Hematopoietic multipotent progenitor cell treated with erythropoietin and hydrocortisone succinate and interleukin-3 and kit ligand, for 8 days (in vitro differentiated cells): ENCODE measurements at regions not wholly inside any gene's neighbourhood (a gene's known extent, or its start where the extent isn't known, plus 50 kb on each side); places are given as distances from the start of the nearest gene placed in this dataset.
A peak's percentile ranks its signal among the peaks of the same experiment; 100 is the strongest.

ENCODE experiments used
- DNase-seq: peaks from one replicate; pipeline ENCODE4 v3.0.0-alpha.2; 2015

GRCh38 chr12:19627719-19628118 is 188.4 kb downstream of the AEBP2 start:
- DNase-seq: no peak

- DNase-seq: no peak
These were observed 191.2 kb downstream of the AEBP2 start for GRCh38 chr12:19630536-19630935.

- DNase-seq: no peak
These were observed 193.9 kb downstream of the AEBP2 start for GRCh38 chr12:19633194-19633593.

- DNase-seq: no peak
These were observed 194.3 kb downstream of the AEBP2 start for GRCh38 chr12:19633641-19634040.

DNA sequence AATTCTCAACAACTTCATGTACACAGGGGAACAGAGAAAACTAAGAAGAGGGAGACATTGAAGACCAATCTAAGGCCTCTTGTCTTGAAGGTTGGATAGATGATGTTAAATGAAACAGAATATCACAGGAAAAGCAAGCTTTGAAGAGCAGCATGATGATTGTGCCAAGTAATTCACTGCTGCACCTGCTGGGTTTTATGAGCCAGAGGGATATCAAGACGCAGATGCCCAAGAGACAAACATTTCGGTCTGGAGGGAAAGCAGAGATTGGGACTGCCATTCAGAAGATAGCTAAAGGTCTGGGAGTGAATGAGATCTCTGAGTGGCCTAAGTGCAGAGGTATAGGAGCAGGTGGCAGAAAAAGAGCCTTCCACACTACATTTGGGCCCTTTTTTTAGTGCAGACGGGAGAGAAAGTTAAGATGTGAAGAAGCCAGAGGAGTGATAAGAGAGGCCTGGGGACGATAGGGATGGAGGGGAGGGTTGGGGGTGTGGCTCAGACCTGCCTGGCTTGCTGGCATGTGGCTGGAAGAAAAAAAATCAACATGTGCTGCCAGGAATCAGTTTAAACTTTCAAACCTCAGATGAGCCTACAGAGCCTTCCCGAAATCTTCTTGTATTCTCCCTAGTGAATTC is 200.6 kb downstream of the AEBP2 start:
- peak; percentile 72 for DNase-seq

GRCh38 chr12:19641235-19642080 is 202.2 kb downstream of the AEBP2 start:
- DNase-seq: no peak

DNA sequence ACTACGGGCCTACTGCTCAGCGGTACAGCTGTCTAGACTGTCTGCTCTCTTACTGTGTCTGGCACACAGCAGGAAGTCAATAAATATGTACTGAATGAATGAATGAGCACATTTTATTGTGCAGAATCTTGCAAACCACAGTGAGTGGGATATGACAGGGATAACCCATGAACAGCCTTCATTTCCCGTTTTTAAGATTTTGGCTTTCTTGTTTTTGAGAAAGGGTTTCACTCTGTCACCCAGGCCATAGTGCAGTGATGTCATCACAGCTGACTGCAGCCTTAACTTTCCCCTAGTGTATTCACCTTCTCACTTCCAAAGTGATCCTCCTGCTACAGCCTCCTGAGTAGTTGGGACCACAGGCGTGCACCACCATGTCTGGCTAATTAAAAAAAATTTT is 203.1 kb downstream of the AEBP2 start:
- no peak for DNase-seq

GRCh38 chr12:19643635-19644034 is 204.3 kb downstream of the AEBP2 start:
- peak; percentile 29 for DNase-seq

GRCh38 chr12:19644571-19644970 is 205.3 kb downstream of the AEBP2 start:
- DNase-seq: no peak

DNA sequence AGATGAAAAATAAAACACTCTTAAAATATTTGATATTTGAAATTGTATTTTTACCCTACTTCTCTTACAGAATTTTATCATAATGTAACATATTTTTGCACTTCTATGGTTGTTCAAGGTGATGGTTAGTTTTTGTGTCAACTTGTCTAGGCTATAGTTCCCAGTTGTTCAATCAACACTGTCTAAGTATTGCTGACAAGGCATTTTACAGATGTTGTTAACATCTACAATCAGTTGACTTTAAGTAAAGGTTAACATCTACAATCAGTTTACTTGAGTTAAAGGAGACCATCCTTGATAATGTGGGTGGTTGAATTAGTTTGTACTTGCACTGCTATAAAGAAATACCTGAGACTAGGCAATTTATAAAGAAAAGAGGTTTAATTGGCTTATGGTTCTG is 206.5 kb downstream of the AEBP2 start:
- no peak for DNase-seq

GRCh38 chr12:19646599-19646998 is 207.3 kb downstream of the AEBP2 start:
- DNase-seq: no peak

DNA sequence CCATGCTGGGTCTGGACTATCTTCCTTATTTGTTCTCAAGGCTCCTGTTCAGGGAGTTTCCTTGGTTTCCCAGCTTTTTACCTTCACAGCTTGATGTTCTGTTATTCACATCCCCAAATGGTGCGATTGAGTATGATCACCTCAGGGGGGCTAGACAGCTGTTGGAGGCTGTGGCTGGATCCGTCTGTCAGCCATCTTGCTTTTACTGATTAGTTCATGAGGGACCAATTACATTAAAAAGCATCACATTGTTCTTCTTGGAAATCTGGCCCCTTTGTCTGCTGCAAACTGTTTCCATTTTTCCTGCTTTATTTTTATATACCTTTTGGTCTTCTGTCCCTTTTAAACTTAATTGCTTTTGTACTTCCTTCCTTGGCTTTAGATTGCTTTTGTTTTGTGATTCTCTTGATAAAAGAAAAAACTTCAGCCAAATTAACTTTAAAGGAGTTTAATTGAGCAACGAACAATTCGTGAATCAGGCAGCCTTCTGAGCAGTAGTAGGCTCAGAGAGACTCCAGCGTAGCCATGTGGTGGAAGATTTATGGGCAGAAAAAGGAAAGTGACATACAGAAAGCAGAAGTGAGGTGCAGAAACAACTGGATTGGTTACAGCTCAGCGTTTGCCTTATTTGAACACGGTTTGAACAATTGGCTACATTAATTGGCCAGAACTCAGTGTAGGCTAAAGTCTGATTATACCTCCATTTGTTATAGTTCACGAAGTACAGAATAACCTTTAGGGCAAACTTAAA is 208.7 kb downstream of the AEBP2 start:
- peak; percentile 6 for DNase-seq

- no peak for DNase-seq
These were observed 209.3 kb downstream of the AEBP2 start for GRCh38 chr12:19648591-19648990.

- no peak for DNase-seq
These were observed 213.1 kb downstream of the AEBP2 start for GRCh38 chr12:19652386-19652785.

DNA sequence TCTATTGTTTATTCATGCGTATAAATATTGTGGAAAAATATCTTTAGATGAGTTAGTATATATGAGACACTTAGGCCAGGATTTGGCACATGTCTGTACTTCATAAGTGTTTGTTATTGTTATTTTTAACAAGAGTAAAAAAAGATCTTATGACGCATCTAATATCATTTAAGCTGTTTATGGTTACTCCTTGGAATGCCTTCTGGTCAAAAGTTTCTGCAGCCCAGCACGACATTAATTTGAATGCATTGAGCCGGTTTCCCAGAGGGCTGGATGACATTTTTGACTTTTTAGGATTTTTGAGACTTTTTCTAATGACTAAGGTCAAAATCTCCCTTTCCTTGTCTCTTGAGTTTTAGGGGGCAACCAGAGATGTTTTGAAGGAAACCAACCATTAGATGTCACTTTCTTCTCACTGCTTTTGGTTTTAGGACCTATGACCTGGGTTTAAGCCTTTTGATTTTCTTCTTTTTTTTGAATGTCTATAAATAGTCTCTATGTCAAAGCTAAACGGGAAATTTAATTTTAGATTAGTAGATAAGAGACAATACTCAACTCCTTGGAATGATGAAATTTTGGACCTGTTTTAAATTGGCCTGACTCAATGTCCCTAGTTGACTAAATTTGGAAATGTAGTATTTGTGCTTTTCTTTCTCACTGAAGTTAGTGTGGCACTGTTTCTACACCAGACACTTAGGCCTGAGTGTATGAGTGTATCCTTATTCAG is 215.5 kb downstream of the AEBP2 start:
- DNase-seq: no peak

DNA sequence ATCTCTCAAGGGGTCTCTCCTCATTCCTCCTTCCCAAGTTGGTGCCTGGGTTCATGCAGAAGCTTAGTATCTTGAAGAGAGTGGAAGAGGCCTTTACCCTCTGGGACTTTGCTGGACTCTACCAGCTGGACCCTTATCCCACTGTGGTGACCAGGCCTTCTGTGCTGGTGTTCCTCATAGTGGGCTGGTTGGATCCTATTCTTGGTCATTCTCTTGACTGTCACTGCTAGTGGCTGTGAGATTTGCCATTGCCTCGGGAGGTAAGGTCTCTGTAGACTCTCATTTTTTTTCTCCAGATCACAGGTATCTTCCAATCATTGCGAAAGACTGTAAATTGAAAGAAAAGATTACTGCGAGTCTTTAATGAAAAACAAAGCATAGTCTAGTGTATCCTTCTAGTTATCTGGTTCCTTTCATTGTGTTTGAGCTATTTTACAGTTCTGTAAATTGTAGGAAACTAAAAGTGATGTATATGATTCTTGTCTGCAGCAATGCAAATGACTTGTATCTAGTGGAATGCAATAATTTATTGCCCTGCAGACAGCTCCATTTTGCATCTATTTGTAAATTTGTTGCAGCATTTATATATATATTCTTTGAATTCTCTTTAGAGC is 217.9 kb downstream of the AEBP2 start:
- DNase-seq: no peak

GRCh38 chr12:19657732-19658130 is 218.4 kb downstream of the AEBP2 start:
- no peak for DNase-seq

DNA sequence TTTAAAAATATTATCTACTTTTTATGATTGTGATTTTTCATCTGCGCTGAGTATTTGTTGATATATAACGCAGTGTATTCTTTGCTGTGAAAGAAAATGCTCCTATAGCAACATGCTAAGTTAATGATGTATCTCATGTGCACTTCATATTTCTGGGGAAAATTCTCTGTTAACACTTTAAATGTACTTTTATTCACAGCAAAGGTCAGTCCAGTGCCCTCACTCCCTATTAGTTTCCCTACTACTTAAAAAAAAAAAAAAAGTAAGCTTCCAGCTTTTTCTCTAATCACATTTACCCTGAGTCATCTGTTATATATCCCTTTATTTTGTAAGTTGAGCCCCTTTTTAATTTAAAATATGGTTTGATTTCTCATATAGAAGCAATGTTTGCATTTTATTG is 219.8 kb downstream of the AEBP2 start:
- no peak for DNase-seq

DNA sequence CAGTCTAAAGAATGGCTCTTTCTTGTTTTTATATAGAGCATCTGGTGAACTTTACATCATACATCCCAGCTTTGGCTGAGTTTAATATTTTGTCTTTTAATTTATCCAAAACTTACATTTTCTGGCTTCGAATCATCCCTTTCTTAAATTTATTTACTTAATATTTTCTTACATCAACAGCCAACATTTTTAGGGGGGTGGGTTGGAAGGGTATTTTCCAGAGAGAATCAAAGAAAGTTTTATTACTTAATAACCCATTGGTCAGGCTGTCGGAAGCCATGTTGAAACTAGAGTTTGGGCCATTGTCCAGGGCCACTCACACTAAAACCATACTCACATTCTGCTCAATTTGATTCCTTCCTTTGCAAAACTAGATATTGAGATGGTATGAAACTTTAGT is 220.2 kb downstream of the AEBP2 start:
- no peak for DNase-seq

GRCh38 chr12:19665121-19665900 is 226.0 kb downstream of the AEBP2 start:
- DNase-seq: no peak

GRCh38 chr12:19666070-19666469 is 226.8 kb downstream of the AEBP2 start:
- no peak for DNase-seq

- no peak for DNase-seq
These were observed 230.5 kb downstream of the AEBP2 start for GRCh38 chr12:19669793-19670192.
